ENCODE measurements at regions not wholly inside any gene's neighbourhood (a gene's known extent, or its start where the extent isn't known, plus 50 kb on each side); places are given as distances from the start of the nearest gene placed in this dataset.
"Not testable (repeated sequence)": the region's sequence is repeated elsewhere in the genome, so short reads cannot be mapped to it uniquely, and the experiment has no call there.

DNA sequence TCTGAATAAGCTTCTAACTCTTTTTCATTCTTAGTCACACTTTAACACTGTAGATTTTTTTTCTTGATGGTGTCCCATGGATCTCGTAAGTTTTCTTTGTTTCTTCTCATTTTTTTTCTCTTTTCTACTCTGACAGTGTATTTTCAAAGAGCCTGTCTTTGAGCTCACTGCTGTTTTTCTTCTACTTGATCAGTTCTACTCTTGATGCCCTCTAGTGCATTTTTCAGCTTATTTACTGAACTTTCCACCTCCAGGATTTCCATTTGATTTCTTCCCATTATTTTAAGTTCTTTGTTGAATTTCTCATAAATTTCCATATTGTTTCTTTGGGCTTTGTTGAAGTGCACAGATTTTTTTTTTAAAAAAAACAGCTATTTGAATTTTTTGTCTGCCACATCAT is 2641.1 kb upstream of the DEFB115 start:
- no peaks in the 10 kb centered on the region for H3K36me3 ChIP-seq (ENCODE audit: control insufficient read depth, insufficient read depth, low read length, severe bottlenecking)
- no peak overlapping the region for H3K4me3 ChIP-seq (ENCODE audit: low read length)
- H3K27me3 ChIP-seq (replicated peaks; ENCODE audit: control insufficient read depth, insufficient read depth, low read length) = no peaks in the 10 kb centered on the region
- no peak overlapping the region for H3K9ac ChIP-seq (ENCODE audit: low read length)
- DNase-seq (ENCODE audit: low read depth) = no peak
- peaks cover 22% of the 10 kb centered on the region for H3K9me3 ChIP-seq (ENCODE audit: control insufficient read depth, low read length)
- no peaks in the 10 kb centered on the region for H3K4me1 ChIP-seq (ENCODE audit: control insufficient read depth, insufficient read depth, low read length)

- not testable (repeated sequence) for H3K4me3 ChIP-seq (ENCODE audit: low read length); H3K9me3 ChIP-seq (ENCODE audit: control insufficient read depth, low read length); DNase-seq (ENCODE audit: low read depth); H3K36me3 ChIP-seq (ENCODE audit: control insufficient read depth, insufficient read depth, low read length, severe bottlenecking); H3K9ac ChIP-seq (ENCODE audit: low read length); H3K4me1 ChIP-seq (ENCODE audit: control insufficient read depth, insufficient read depth, low read length); H3K27me3 ChIP-seq (replicated peaks; ENCODE audit: control insufficient read depth, insufficient read depth, low read length)
Measured at GRCh38 chr20:28619956-28620651, 2637.4 kb upstream of the DEFB115 start.

- not testable (repeated sequence) for H3K27me3 ChIP-seq (replicated peaks; ENCODE audit: control insufficient read depth, insufficient read depth, low read length); H3K36me3 ChIP-seq (ENCODE audit: control insufficient read depth, insufficient read depth, low read length, severe bottlenecking); H3K9me3 ChIP-seq (ENCODE audit: control insufficient read depth, low read length); DNase-seq (ENCODE audit: low read depth); H3K4me1 ChIP-seq (ENCODE audit: control insufficient read depth, insufficient read depth, low read length); H3K9ac ChIP-seq (ENCODE audit: low read length); H3K4me3 ChIP-seq (ENCODE audit: low read length)
Measured at GRCh38 chr20:28625112-28625511, 2632.4 kb upstream of the DEFB115 start.

GRCh38 chr20:28640831-28641230 is 2616.6 kb upstream of the DEFB115 start:
- DNase-seq (ENCODE audit: low read depth); H3K27me3 ChIP-seq (replicated peaks; ENCODE audit: control insufficient read depth, insufficient read depth, low read length); H3K9ac ChIP-seq (ENCODE audit: low read length); H3K9me3 ChIP-seq (ENCODE audit: control insufficient read depth, low read length); H3K4me1 ChIP-seq (ENCODE audit: control insufficient read depth, insufficient read depth, low read length); H3K4me3 ChIP-seq (ENCODE audit: low read length); H3K36me3 ChIP-seq (ENCODE audit: control insufficient read depth, insufficient read depth, low read length, severe bottlenecking): not testable (repeated sequence)
